ENCODE measurements at regions not wholly inside any gene's neighbourhood (a gene's known extent, or its start where the extent isn't known, plus 50 kb on each side); places are given as distances from the start of the nearest gene placed in this dataset.

- peak; percentile 74 for DNase-seq
These were observed 84.2 kb downstream of the CEBPB start for GRCh38 chr20:50274570-50275430.

- DNase-seq = no peak
These were observed 85.8 kb downstream of the CEBPB start for GRCh38 chr20:50276119-50277063.

GRCh38 chr20:50277064-50277415 is 86.4 kb downstream of the CEBPB start:
- no peak for DNase-seq

- no peak for DNase-seq
These were observed 87.1 kb downstream of the CEBPB start for GRCh38 chr20:50277460-50278376.

DNA sequence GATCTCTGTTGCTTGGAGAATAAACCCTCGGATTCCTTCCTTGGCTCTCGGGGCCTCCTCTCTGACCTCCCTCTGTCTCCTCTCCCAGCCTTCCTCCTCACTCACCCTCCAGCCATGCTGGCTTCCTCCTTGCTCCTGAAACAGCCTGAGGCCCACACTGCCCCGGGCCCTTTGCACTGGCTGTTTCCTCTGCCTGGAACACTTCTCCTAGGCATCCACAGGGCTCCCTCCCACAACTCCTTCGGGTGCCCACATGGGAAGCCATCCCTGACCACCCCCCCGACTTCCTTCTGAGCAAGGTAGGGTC is 87.7 kb downstream of the CEBPB start:
- DNase-seq = no peak

GRCh38 chr20:50278684-50279531 is 88.3 kb downstream of the CEBPB start:
- DNase-seq = no peak

GRCh38 chr20:50279988-50280850 is 89.6 kb downstream of the CEBPB start:
- DNase-seq = no peak

DNA sequence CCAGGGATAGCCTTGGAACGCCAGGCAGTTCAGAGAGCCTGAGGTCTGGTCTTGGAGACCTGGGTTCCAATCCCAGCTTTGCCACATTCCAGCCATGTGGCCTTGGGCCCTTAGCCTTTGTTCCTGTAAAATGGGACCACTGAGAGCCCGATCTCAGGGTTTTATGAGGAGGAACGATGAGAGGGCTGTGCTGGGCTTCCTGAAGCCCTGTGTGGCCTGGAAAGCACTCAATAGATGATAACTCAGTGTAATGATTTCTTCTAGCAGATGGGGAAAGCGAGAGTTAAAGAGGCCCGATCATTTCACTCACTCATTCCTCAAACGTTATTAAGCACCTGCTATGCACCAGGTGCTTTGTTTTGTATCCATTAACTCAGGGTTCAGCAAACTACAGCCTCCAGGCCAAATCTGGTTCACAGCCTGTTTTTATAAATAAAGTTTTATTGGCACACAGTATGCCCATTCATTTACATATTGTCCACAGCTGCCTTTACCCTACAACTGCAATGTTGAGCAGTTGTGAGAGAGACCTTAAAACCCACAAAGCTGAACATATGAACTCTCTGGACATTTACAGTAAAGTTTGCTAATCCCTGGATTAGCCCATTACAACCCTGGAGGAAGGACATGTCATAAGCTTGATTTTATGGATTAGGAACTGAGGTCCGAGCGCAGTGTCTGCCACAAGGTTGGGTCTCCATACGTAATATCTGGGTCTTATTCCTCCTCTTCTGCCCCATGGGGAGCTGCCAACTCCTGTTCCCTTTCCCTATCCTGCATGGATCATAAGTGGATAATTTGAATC is 90.4 kb downstream of the CEBPB start:
- no peak for DNase-seq

GRCh38 chr20:50281831-50282591 is 91.4 kb downstream of the CEBPB start:
- DNase-seq = no peak

DNA sequence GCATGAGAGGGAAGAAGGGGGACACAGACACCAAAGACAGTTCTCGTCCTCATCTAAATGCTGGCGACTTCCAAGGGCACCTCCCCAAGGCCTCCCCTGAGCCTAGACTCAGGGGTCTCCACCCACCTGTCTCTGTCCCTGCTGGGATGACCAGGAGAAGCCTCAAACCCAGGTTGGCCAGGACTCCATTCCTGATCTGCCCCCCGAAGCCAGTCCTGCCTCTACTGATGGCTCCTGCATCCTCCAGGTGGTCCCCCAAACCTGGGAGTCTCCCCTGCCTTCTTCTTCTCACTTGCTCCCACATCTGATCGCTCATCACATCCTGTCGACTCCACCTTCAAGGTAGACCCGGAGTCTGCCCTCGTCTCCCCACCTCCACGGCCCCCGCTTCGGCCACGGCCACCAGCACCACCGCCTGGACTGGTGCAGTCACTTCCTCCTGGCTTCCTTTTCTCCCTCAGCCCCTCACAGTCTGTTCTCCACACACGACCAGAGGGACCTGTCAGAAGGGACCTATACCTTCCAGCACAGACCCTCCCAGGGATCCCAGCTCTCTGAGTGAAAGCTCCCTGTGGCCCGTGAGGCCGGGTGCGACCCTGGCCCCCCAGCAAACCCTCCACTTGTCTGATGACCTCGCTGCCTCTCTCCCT is 92.1 kb downstream of the CEBPB start:
- DNase-seq = no peak

- DNase-seq = no peak
These were observed 92.7 kb downstream of the CEBPB start for GRCh38 chr20:50283370-50283769.

DNA sequence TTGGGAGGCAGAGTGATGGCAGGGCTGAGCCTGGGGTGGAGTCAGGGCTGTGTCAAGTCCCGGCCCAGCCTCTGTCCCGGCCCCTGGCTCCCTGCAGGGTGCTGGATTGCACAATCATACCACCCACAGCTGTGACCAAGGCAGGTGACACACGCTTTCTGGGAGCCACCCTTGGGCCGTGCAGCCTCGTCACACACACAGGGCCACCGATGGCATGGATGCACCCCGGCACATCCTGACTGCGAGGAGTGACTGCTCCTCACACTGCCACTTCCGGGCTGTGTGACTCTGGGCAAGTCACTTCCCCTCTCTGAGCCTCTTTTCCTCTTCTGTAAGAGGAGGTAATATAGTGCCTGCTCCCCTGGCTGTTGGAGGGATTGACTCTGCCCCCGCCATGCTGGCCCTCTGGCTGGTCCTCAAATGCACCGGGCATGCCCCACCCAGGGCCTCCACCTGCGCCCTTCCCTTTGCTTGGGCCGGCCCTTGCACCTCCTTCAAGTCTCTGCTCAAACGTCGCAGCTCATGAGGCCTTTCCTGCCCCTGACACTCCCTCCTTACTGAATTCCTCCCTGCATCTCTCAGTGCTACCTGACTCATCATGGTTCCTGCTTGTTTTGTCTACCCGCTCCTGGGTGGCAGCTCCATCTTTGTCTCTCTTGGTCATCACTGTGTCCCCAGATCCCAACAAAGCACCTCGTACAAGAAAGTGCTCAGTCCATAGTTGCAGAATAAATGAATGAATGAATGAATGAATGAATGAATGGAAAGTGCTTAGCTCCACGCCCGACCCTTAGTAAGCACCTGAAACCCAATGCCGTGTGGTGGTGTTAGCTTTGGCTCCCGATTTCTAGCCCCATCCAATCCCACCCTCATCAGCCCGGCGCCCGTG is 93.5 kb downstream of the CEBPB start:
- DNase-seq = no peak

GRCh38 chr20:50284811-50285375 is 94.3 kb downstream of the CEBPB start:
- DNase-seq = no peak

GRCh38 chr20:50285376-50286173 is 94.9 kb downstream of the CEBPB start:
- no peak for DNase-seq

DNA sequence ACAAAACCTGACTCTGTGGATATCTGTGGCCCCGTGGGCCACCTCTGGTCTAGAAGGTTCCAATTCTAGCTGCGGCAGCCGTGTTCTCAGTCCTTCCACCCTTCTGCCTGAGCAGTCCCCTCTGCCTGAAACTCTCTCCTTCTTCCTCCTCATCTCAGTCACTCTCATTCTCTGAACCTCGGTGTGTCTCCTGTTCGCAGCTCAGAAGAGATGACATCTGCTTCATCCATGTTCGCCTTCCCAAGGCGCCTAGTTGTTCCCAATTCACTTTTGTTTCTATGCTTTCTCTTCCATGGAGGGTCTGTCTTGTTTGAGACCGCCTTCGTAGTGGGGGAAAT is 95.5 kb downstream of the CEBPB start:
- DNase-seq = no peak

DNA sequence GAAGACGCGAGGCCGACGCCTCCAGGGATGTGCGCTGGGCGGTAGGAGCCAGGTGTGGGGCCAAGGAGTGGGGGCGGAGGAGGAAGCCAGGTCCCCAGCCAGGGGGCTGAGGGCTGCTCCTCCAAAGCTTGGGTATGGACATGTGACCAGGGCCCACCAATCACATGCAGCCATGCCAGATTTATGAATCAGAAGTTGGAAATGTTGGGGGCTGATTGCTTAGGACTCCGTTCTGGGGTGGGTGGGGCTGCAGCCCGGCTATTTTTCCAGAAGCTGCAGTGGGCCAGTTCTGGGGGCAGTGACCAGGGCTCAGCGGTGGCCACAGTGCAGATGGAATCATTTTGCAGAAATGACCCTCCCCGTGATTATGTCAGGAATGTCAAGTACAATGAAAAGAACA is 96.0 kb downstream of the CEBPB start:
- DNase-seq = no peak

DNA sequence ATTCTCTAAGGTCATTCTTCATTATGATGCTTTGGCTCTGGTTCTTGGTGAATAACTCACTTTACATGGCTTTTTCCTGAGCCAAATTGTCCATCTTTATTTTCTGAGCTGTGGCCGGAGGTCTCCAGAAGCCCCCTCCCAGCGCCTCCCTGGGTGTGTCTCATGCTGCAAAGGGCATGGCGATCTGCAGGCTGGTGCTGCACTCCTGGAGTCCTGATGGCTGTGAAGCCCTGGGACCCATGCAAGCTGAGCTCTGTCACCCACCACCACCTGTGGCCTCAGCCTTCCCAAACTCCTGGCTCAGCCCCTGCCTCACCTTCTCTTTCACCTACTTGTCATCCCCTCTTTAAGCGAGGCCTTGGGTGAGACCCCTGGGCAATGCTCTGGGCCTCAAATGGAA is 96.9 kb downstream of the CEBPB start:
- no peak for DNase-seq
